Vagina (tissue), 2 donors: ENCODE measurements at regions not wholly inside any gene's neighbourhood (a gene's known extent, or its start where the extent isn't known, plus 50 kb on each side); places are given as distances from the start of the nearest gene placed in this dataset.

ENCODE experiments used
- CTCF ChIP-seq, 3 experiments: fragments of 450-650 bp in 2 of 3; fragments of 200-600 bp in 1 of 3; sonication (generic) in 1 of 3; IDR thresholded peaks; one replicate each; pipeline ENCODE4 v1.5.1; 2017 to 2019; ENCODE audit warnings: antibody characterized with exemption in 3 of 3, mild to moderate bottlenecking in 2 of 3, moderate library complexity in 2 of 3
- POLR2A ChIP-seq, 2 donors: fragments of 450-650 bp; IDR thresholded peaks; one replicate each; pipeline ENCODE4 v1.6.1; 2017; ENCODE audit warnings: antibody characterized with exemption in 2 of 2, mild to moderate bottlenecking in 2 of 2, moderate library complexity in 2 of 2
- POLR2AphosphoS5 ChIP-seq, 2 donors: sonication (generic); formaldehyde crosslinking; IDR thresholded peaks; one replicate each; pipeline ENCODE4 v1.9.0; 2017; ENCODE audit warnings: antibody characterized with exemption in 2 of 2, mild to moderate bottlenecking in 2 of 2, low read depth in 1 of 2; ENCODE audit not compliant: insufficient read depth in 1 of 2

GRCh38 chr6:76888351-76888750 is 574.9 kb downstream of the HTR1B start:
- TF ChIP-seq CTCF (IDR thresholded peaks at IDR 0.05) (no peak), POLR2AphosphoS5 (IDR thresholded peaks at IDR 0.05; ENCODE audit: insufficient read depth in 1 of 2, low read depth in 1 of 2) (no peak), POLR2A (IDR thresholded peaks at IDR 0.05) (no peak)
